HCT116 (cell line): ENCODE measurements at regions not wholly inside any gene's neighbourhood (a gene's known extent, or its start where the extent isn't known, plus 50 kb on each side); places are given as distances from the start of the nearest gene placed in this dataset.

Experiments used
- ATAC-seq: fragments of 200-7000 bp; cut with Tn5 transposase; 2 replicates; pipeline ENCODE4 v1.9.1; 2020; ENCODE audit warnings: mild to moderate bottlenecking, moderate library complexity
- BruUV-seq: library from RNA; stranded (reverse); fragments of 400-500 nt; replicated peaks from 2 replicates; lab custom pipeline; 2021; lab: Mats Ljungman, UMichigan
- CTCF ChIA-PET: fragments of 300-600 bp; sonication (Branson Sonifier 250); formaldehyde crosslinking; loops from one replicate; lab custom pipeline; 2021; ENCODE audit warnings: antibody characterized with exemption; lab: Charles Lee
- POLR2A ChIA-PET: fragments of 300-600, 350-600 bp; sonication (Branson Sonifier 250); formaldehyde crosslinking; loops from one replicate; lab custom pipeline; 2021; ENCODE audit warnings: antibody characterized with exemption; lab: Charles Lee
- RAD21 ChIA-PET, 2 experiments: fragments of 300-600 bp; sonication (Branson Sonifier 250); formaldehyde crosslinking; loops; one replicate each; lab custom pipeline; 2023; ENCODE audit warnings: low total read pairs in 2 of 2; ENCODE audit not compliant: uncharacterized antibody in 2 of 2, unreplicated experiment in 2 of 2, low non-redundant PET in 1 of 2; lab: Charles Lee
- DNase-seq: peaks from one replicate; pipeline ENCODE4 v3.0.0-alpha.2; 2010; ENCODE audit warnings: low read depth, low spot score
- H2AFZ ChIP-seq: fragments of 200-600 bp; shearing (Covaris generic), sonication (generic); 2 replicates; pipeline ENCODE4 v1.6.1; 2017; ENCODE audit warnings: low read depth, mixed run types, mixed read lengths, antibody characterized with exemption, low read length; ENCODE audit not compliant: poor library complexity, severe bottlenecking
- H3K27ac ChIP-seq: 2 replicates; pipeline ENCODE4 v1.5.1; 2012; ENCODE audit warnings: low read depth, low read length
- H3K27me3 ChIP-seq: fragments of 200-600 bp; sonication (generic); 2 replicates; pipeline ENCODE4 v1.6.1; 2016; ENCODE audit warnings: mixed run types, low read length, mixed read lengths; ENCODE audit not compliant: insufficient read depth
- H3K36me3 ChIP-seq, 2 experiments: fragments of 200-500 bp in 1 of 2; fragments of 200-600 bp in 1 of 2; sonication (Bioruptor generic) in 1 of 2; sonication (generic) in 1 of 2; 2 replicates each; pipeline versions ENCODE4 v1.5.1 to v1.6.1; 2014 to 2016; ENCODE audit warnings: low read length in 2 of 2, inconsistent platforms in 1 of 2, mixed read lengths in 1 of 2, mixed run types in 1 of 2; ENCODE audit not compliant: insufficient read depth in 2 of 2, control insufficient read depth in 1 of 2
- H3K4me1 ChIP-seq, 2 experiments: fragments of 200-600 bp in 1 of 2; sonication (generic) in 1 of 2; 2 replicates each; pipeline versions ENCODE4 v1.5.1 to v1.6.1; 2012 to 2017; ENCODE audit warnings: low read length in 2 of 2, inconsistent platforms in 1 of 2, mild to moderate bottlenecking in 1 of 2, mixed read lengths in 1 of 2, mixed run types in 1 of 2, moderate library complexity in 1 of 2; ENCODE audit not compliant: insufficient read depth in 2 of 2, control insufficient read depth in 1 of 2
- H3K4me2 ChIP-seq: fragments of 200-600 bp; sonication (generic); 2 replicates; pipeline ENCODE4 v1.6.1; 2017; ENCODE audit warnings: mixed run types, low read length, mixed read lengths
- H3K4me3 ChIP-seq, 2 experiments: fragments of 200-600 bp in 1 of 2; sonication (generic) in 1 of 2; replicated peaks in 1 of 2; 2 replicates each; pipeline ENCODE4 v1.5.1; 2011 to 2016; ENCODE audit warnings: low read length in 2 of 2, control low read depth in 1 of 2, low read depth in 1 of 2, mild to moderate bottlenecking in 1 of 2, mixed read lengths in 1 of 2, mixed run types in 1 of 2
- H3K79me2 ChIP-seq: fragments of 200-600 bp; sonication (generic); 2 replicates; pipeline ENCODE4 v1.6.1; 2017; ENCODE audit warnings: mild to moderate bottlenecking, mixed run types, low read length, moderate library complexity, mixed read lengths; ENCODE audit not compliant: insufficient read depth
- H3K9ac ChIP-seq: fragments of 200-600 bp; sonication (generic); 2 replicates; pipeline ENCODE4 v1.6.1; 2016; ENCODE audit warnings: low read length, mixed read lengths
- H3K9me2 ChIP-seq: fragments of 200-600 bp; sonication (generic), shearing (Covaris generic); 2 replicates; pipeline ENCODE4 v1.6.1; 2017; ENCODE audit warnings: mixed run types, mild to moderate bottlenecking, moderate library complexity; ENCODE audit not compliant: insufficient read depth
- H3K9me3 ChIP-seq, 2 experiments: fragments of 200-500 bp in 1 of 2; fragments of 200-600 bp in 1 of 2; sonication (Bioruptor generic) in 1 of 2; sonication (generic) in 1 of 2; 2 replicates each; pipeline ENCODE4 v1.6.1; 2014 to 2017; ENCODE audit warnings: low read length in 2 of 2, mixed read lengths in 2 of 2, inconsistent platforms in 1 of 2, low read depth in 1 of 2, mild to moderate bottlenecking in 1 of 2, mixed run types in 1 of 2, moderate library complexity in 1 of 2; ENCODE audit not compliant: control insufficient read depth in 1 of 2, insufficient read depth in 1 of 2
- H4K20me1 ChIP-seq: fragments of 200-600 bp; sonication (generic), shearing (Covaris generic); 2 replicates; pipeline ENCODE4 v1.6.1; 2017; ENCODE audit warnings: mixed run types, mild to moderate bottlenecking, moderate library complexity; ENCODE audit not compliant: insufficient read depth
- CBX3 ChIP-seq: IDR thresholded peaks from 2 replicates; pipeline ENCODE4 v1.6.1; 2012; ENCODE audit warnings: low read depth
- CEBPB ChIP-seq: IDR thresholded peaks from 2 replicates; pipeline ENCODE4 v1.6.1; 2012; ENCODE audit warnings: low read depth
- CTCF ChIP-seq, 3 experiments: fragments of 200-600 bp in 1 of 3; sonication (generic) in 1 of 3; IDR thresholded peaks in 2 of 3; conservative IDR thresholded peaks in 1 of 3; 2 replicates each; pipeline ENCODE4 v1.5.1; 2012 to 2017; ENCODE audit warnings: low read depth in 2 of 3, low read length in 2 of 3, antibody characterized with exemption in 1 of 3, borderline replicate concordance in 1 of 3, control low read depth in 1 of 3, mild to moderate bottlenecking in 1 of 3, mixed read lengths in 1 of 3, mixed run types in 1 of 3, moderate library complexity in 1 of 3; ENCODE audit not compliant: insufficient read depth in 1 of 3
- EGR1 ChIP-seq: IDR thresholded peaks from 2 replicates; pipeline ENCODE4 v1.6.1; 2012; ENCODE audit warnings: low read depth
- EZH2phosphoT487 ChIP-seq: fragments of 200-600 bp; IDR thresholded peaks from 2 replicates; pipeline ENCODE4 v1.6.1; 2018; ENCODE audit warnings: antibody characterized with exemption, borderline replicate concordance
- FOSL1 ChIP-seq: IDR thresholded peaks from 2 replicates; pipeline ENCODE4 v1.6.1; 2012; ENCODE audit warnings: low read depth
- JUND ChIP-seq: IDR thresholded peaks from 2 replicates; pipeline ENCODE4 v1.6.1; 2012
- MAX ChIP-seq: IDR thresholded peaks from 2 replicates; pipeline ENCODE4 v1.6.1; 2012
- POLR2A ChIP-seq: IDR thresholded peaks from 2 replicates; pipeline ENCODE4 v1.7.0; 2011; ENCODE audit warnings: borderline replicate concordance; ENCODE audit not compliant: insufficient read depth, insufficient read length; ENCODE audit errors: extremely low read depth
- POLR2AphosphoS5 ChIP-seq: IDR thresholded peaks from 2 replicates; pipeline ENCODE4 v1.6.1; 2011; ENCODE audit warnings: mild to moderate bottlenecking, low read depth, low read length, moderate library complexity
- SP1 ChIP-seq: IDR thresholded peaks from 2 replicates; pipeline ENCODE4 v1.6.1; 2012; ENCODE audit warnings: low read depth
- TCF7L2 ChIP-seq: IDR thresholded peaks from 2 replicates; pipeline ENCODE4 v1.7.0; 2011; ENCODE audit warnings: borderline replicate concordance, inconsistent platforms; ENCODE audit not compliant: insufficient read depth, insufficient read length; ENCODE audit errors: extremely low read depth
- ZBTB33 ChIP-seq: IDR thresholded peaks from 2 replicates; pipeline ENCODE4 v1.6.1; 2011; ENCODE audit warnings: mild to moderate bottlenecking, low read length, moderate library complexity; ENCODE audit not compliant: insufficient replicate concordance; ENCODE audit errors: extremely low read depth
- ZFX ChIP-seq: fragments of 450-650 bp; IDR thresholded peaks from 2 replicates; pipeline ENCODE4 v1.6.1; 2017
- ZNF274 ChIP-seq: fragments of 200-500 bp; sonication (Bioruptor generic); IDR thresholded peaks from 2 replicates; pipeline ENCODE4 v1.6.1; 2014; ENCODE audit warnings: mild to moderate bottlenecking, low read depth, low read length, inconsistent platforms
- intact Hi-C: fragments of 100-400 bp; cut with micrococcal nuclease; formaldehyde crosslinking; loops from 2 replicates; pipeline ENCODE4 v1.10.0; 2022

GRCh38 chr9:109886617-109887016 is 106.6 kb downstream of the PALM2AKAP2 start:
- BruUV-seq: no TSS peak
- H3K4me1 ChIP-seq: peaks cover 0 to 10% of the 10 kb centered on the region in 2 experiments; a peak in 1 of 4 replicates
- H4K20me1 ChIP-seq: no peaks in the 10 kb centered on the region
- H3K4me3 ChIP-seq: no peak overlapping the region
- ChIA-PET RAD21 (no interaction called here), CTCF (interaction anchor here (1.5 kb wide), 1 partner anchor 17 kb away, joined by 6 read pairs; no protein-coding TSS in a partner anchor), POLR2A (no interaction called here)
- DNase-seq (no peak), ATAC-seq (no peak)
- H3K4me2 ChIP-seq: no peak overlapping the region
- no peaks in the 10 kb centered on the region for H3K79me2 ChIP-seq
- no peak overlapping the region for H2AFZ ChIP-seq
- H3K27ac ChIP-seq: no peak overlapping the region
- TF ChIP-seq EGR1 (no peak), CBX3 (no peak), POLR2A (no peak), JUND (no peak), SP1 (no peak), ZBTB33 (no peak), ZFX (no peak), EZH2phosphoT487 (no peak), TCF7L2 (no peak), ZNF274 (no peak), CEBPB (no peak), POLR2AphosphoS5 (no peak), CTCF (IDR thresholded peaks at IDR 0.05 in 2 of 3, conservative IDR thresholded peaks at IDR 0.05 in 1 of 3; ENCODE audit: borderline replicate concordance in 1 of 3, insufficient read depth in 1 of 3, low read depth in 2 of 3, low read length in 2 of 3) (no peak), FOSL1 (no peak), MAX (no peak)
- no peaks in the 10 kb centered on the region for H3K27me3 ChIP-seq
- H3K9ac ChIP-seq: no peak overlapping the region
- intact Hi-C loops: loop anchor here (10.0 kb wide), 1 partner anchor 312 kb away; no protein-coding TSS in a partner anchor
- no peaks in the 10 kb centered on the region for H3K9me2 ChIP-seq
- no peaks in the 10 kb centered on the region for H3K9me3 ChIP-seq
- H3K36me3 ChIP-seq: no peaks in the 10 kb centered on the region
